ENCODE measurements at regions not wholly inside any gene's neighbourhood (a gene's known extent, or its start where the extent isn't known, plus 50 kb on each side); places are given as distances from the start of the nearest gene placed in this dataset.

- DNase-seq: no peak
These were observed 116.4 kb downstream of the IRS2 start for GRCh38 chr13:109669956-109670355.

GRCh38 chr13:109669234-109669612, 117.2 kb downstream of the IRS2 start:
- DNase-seq: no peak

- DNase-seq: no peak
These were observed 117.8 kb downstream of the IRS2 start for GRCh38 chr13:109668433-109669233.

GRCh38 chr13:109667807-109668291, 118.5 kb downstream of the IRS2 start:
- DNase-seq: no peak

- DNase-seq: no peak
These were observed 119.3 kb downstream of the IRS2 start for GRCh38 chr13:109667056-109667455.

GRCh38 chr13:109666656-109667055, 119.7 kb downstream of the IRS2 start:
- no peak for DNase-seq

GRCh38 chr13:109665781-109666249, 120.6 kb downstream of the IRS2 start:
- DNase-seq: no peak

- DNase-seq: no peak
These were observed 121.1 kb downstream of the IRS2 start for GRCh38 chr13:109665240-109665639.

GRCh38 chr13:109657395-109657794, 129.0 kb downstream of the IRS2 start:
- DNase-seq: no peak

GRCh38 chr13:109656206-109656605, 130.2 kb downstream of the IRS2 start:
- peak; percentile 24 to 67 (median 51) for DNase-seq

- DNase-seq: no peak
These were observed 130.8 kb downstream of the IRS2 start for GRCh38 chr13:109655611-109656010.

- DNase-seq: peak; percentile 75 to 95 (median 93)
These were observed 131.2 kb downstream of the IRS2 start for GRCh38 chr13:109655206-109655600.

- DNase-seq: peak; percentile 76 to 92 (median 91)
These were observed 131.8 kb downstream of the IRS2 start for GRCh38 chr13:109654341-109655205.

GRCh38 chr13:109652531-109652930, 133.9 kb downstream of the IRS2 start:
- peak; percentile 64 to 87 (median 81) for DNase-seq

GRCh38 chr13:109651854-109652253, 134.5 kb downstream of the IRS2 start:
- DNase-seq: peak; percentile 70 to 74 (median 72)

GRCh38 chr13:109651311-109651710, 135.1 kb downstream of the IRS2 start:
- no peak for DNase-seq

GRCh38 chr13:109650861-109651260, 135.5 kb downstream of the IRS2 start:
- DNase-seq: peak in 1 of 3 donors; percentile 25

- DNase-seq: no peak
These were observed 136.7 kb downstream of the IRS2 start for GRCh38 chr13:109649713-109650112.

- DNase-seq: no peak
These were observed 138.7 kb downstream of the IRS2 start for GRCh38 chr13:109647699-109648098.

GRCh38 chr13:109647053-109647452, 139.3 kb downstream of the IRS2 start:
- DNase-seq: peak; percentile 34 to 39 (median 38)

GRCh38 chr13:109646423-109646822, 140.0 kb downstream of the IRS2 start:
- no peak for DNase-seq

GRCh38 chr13:109645831-109646230, 140.6 kb downstream of the IRS2 start:
- DNase-seq: no peak

GRCh38 chr13:109644956-109645355, 141.4 kb downstream of the IRS2 start:
- DNase-seq: no peak

Data from suppressor macrophage treated with lipopolysaccharide for 1 hour (primary cell).